A172 (cell line): ENCODE measurements at regions not wholly inside any gene's neighbourhood (a gene's known extent, or its start where the extent isn't known, plus 50 kb on each side); places are given as distances from the start of the nearest gene placed in this dataset.
"Not testable (repeated sequence)": the region's sequence is repeated elsewhere in the genome, so short reads cannot be mapped to it uniquely, and the experiment has no call there.

Experiments used
- DNase-seq: peaks from one replicate; pipeline ENCODE4 v3.0.0-alpha.2; 2015; ENCODE audit warnings: low spot score

DNA sequence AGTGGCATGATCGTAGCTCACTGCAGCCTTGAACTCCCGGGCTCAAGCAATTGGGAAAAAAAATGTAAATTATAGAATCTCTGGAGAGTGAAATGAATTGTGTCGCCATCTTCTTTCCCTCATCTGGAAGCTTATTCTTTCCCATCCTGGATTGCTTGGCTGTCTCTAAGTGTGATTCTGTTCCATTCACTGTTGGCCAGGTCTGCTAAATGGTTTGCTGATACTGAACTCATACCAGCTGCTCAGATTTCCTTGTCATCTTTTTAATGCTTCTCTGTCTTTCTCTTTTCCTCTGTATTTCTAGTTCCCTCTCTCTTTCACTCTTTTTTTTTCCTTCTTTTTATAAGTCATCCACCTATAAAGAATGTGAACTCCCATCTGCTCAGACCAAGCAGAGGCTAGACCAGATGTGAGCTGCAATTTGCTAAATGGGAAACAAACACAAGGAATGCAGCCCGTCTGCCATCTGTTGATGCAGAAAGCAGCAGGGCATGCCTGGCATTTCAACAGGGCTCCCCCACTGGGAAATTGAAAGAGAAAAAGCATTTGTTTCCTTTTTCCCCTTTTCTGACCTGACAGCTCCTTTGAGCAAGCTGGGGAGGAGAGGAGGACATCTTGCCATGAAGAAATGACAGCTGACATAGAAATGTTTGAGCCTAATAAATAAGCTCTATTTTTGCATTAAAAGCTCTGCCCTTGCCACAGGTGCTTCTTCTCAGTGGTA is 1823.6 kb upstream of the FLRT2 start:
- peak; percentile 1 for DNase-seq

DNA sequence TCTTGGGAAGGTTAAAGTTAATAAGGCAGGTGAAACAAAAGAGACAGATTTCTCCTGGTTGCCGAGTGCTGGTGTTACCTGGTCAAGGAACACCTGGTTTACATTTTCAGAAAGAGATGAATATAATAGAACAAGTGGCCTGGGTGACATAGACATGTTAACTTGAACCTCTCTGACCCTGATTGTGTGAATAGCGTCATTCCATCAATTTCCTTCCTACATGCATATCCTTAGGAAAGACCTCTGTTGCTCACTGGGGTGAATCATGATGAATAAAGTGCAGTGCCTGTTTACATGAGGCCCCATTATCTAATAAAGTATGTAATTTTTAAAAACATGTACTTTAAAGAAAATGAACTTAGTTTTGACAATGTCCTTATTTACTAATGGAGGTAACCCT is 1822.9 kb upstream of the FLRT2 start:
- DNase-seq, result no peak

DNA sequence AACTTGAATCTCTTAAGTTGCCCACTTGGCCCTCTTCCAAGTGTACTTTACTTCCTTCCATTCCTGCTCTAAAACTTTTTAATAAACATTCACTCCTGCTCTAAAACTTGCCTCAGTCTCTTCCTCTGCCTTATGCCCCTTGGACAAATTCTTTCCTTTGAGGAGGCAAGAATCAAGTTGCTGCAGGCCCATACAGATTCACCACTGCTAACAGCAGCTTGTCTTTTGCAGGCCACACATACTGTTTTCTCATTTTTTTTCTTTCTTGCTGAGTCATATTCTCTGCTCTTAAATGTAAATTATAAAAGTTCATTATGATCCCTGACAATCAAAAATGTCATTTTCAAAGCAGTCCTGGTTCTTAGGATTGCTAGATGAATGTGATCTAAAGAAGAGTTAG is 1820.8 kb upstream of the FLRT2 start:
- no peak for DNase-seq

GRCh38 chr14:83711046-83711445 is 1818.9 kb upstream of the FLRT2 start:
- no peak for DNase-seq

- no peak for DNase-seq
Observed at GRCh38 chr14:83712418-83713129, 1817.4 kb upstream of the FLRT2 start.

DNA sequence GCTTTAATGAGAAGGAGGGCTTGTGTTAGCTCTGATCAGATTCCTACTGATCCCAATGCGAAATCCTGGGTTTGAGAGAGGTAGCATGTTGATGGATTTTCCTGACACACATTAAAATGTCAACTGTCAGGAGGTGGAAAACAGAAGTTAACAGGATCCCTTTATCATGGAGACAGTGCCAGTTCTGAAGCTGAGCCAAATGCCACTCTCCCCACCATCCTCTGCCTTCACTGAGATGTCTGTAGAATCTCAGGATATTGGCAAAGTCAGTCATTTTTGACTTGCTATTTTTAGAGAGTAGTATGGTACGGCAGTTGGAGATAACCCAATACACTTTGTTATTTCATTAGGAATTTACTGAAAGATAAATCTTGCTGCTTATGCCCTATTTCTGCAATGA is 1816.2 kb upstream of the FLRT2 start:
- DNase-seq, result no peak

DNA sequence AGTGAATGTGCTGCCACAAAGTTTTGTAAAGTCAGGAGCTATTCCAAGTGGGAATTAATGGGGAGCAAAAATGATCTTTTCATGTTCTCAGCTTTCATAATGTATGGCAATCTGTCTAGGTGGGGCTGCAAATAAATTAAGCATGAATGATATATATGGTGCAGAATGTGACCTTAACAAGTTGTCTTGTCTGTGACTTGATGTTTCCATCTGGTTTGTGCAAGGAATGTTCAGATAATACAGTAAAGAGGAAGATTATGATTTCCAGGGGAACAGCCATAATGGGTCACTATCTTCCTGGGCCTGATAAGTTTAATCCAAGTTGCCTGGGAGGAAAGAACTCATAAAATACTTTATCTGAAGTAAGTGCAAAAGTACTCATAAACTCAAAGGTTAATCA is 1815.8 kb upstream of the FLRT2 start:
- no peak for DNase-seq

DNA sequence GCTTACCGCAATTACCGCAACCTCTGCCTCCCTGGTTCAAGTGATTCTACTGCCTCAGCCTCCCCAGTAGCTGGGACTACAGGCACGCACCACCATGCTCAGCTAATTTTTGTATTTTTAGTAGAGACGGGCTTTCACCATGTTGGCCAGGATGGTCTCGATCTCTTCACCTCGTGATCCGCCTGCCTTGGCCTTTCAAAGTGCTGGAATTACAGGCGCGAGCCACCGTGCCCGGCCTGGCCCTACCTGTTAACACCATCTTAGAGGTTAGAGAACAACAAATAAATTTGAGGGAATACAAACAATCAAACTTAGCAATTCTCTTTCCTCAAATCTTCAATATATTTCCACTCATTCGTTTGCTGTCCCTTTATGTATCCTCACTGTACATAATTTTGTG is 1810.5 kb upstream of the FLRT2 start:
- not testable (repeated sequence) for DNase-seq

- DNase-seq, result no peak
Observed at GRCh38 chr14:83733670-83734069, 1796.3 kb upstream of the FLRT2 start.

- no peak for DNase-seq
Observed at GRCh38 chr14:83734431-83734830, 1795.5 kb upstream of the FLRT2 start.

DNA sequence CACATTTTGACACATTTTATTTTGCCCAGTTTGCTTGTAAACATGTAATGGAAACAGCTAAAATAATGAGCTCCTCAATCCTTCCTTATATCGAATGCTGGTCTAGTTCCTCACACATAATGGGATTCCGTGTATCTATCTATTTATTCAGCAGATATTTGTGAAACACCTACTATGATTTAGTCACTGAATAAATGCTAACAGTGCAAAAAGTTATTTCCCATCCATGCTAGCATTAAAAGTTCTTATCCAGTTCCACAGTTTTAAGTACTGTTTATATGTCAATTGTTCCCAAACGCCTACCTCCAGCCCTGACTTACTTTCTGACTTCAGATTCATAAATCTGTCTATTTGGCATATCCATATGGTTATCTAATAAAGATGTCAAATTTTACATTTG is 1788.7 kb upstream of the FLRT2 start:
- no peak for DNase-seq

GRCh38 chr14:83744224-83744623 is 1785.7 kb upstream of the FLRT2 start:
- DNase-seq, result no peak

GRCh38 chr14:83744891-83745290 is 1785.1 kb upstream of the FLRT2 start:
- no peak for DNase-seq

DNA sequence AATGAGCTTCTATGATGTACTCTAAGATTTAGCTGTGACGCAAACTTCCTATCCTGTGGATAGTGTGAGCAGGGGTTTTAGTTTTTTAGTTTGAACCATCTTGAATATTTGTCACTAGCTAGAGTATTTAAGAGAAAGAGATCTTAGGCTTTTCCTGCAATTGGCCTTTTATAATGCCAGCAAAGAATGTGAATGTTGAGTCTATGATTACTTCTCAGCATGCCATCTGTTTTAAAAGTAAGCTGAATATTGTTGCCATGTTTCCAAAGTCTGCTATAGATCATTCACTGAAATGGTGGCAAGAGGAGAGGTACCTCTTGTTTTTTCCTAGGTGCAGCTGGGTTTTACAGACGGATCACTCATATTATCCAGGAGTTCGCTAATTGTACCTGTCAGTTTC is 1783.6 kb upstream of the FLRT2 start:
- no peak for DNase-seq

DNA sequence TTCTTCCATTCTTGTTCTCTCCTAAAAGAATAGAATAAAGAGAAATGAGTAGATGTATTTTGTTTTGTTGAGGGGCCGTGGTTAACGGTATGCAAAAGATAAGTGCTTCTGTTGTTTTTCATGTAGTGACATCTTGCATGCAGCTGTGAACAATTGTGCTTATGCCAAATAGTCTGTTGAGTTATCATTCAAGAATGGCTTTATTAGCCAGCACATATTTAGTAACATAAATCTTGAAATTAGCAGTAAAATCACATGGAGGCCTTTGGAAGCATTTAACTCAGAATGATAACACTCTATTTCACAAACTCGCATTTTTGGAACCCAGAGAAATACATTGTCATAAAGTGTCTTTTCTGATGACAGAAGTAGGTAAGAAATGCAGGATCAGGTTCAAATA is 1772.0 kb upstream of the FLRT2 start:
- DNase-seq, result no peak

GRCh38 chr14:83764656-83765599 is 1765.0 kb upstream of the FLRT2 start:
- no peak for DNase-seq

DNA sequence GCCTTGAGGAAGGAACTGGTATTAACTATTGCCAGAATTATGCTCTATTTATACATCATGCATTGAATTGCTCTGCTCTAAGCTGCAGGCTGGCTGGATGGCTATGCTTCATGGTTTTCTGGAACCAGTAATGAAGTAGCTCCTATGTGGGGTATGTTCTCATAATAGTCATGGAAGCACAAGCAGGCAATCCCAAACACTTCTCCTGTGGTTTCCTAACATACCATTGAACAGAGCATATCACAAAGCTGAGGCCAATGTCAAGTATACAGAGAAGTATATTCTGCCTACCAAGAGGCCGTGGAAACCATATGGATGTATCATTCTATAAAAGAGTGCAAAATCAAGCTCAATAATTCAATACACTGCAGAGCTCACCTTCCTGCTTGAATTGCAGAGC is 1752.4 kb upstream of the FLRT2 start:
- no peak for DNase-seq

GRCh38 chr14:83779266-83779665 is 1750.7 kb upstream of the FLRT2 start:
- peak; percentile 55 for DNase-seq

DNA sequence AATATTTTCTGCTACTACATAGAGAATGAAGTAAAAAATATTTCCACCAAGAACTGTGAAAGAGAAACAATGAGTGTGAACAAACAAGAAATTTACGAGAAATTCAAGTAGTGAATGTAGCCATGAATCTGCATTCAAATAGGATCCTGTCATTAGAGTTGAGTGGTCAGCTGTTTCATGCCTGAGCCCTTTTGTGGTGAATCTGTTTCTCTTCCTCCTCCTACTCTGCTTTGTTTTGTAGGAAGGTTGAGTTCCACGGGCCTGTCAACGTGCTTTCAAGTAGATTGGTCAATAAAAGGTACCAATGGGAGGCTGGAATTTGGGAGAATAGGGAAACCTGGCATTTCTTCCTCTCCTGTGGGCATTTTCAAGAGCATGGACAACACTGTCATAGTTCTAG is 1749.6 kb upstream of the FLRT2 start:
- DNase-seq, result no peak

- no peak for DNase-seq
Observed at GRCh38 chr14:83798421-83798820, 1731.5 kb upstream of the FLRT2 start.

- no peak for DNase-seq
Observed at GRCh38 chr14:83799233-83799632, 1730.7 kb upstream of the FLRT2 start.

DNA sequence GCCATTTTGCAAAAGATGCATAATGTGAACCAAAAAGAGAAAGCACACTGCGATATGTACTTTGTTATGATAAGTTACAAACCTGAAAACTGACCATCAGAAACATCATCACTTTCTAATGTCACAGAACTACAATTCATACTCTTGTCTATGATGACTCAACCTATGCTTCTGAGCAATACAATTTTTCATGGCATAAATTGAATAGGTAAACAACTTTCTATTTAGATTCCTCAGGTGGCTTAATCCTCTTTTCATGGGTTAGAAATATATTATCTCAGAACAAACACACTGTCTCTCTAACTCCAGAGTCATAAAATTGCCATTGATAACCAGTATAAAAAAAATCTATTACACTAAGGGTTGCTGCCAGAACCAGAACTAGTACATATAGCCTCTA is 1715.0 kb upstream of the FLRT2 start:
- no peak for DNase-seq

- peak; percentile 36 for DNase-seq
Observed at GRCh38 chr14:83816761-83817160, 1713.2 kb upstream of the FLRT2 start.
